ENCODE measurements at regions not wholly inside any gene's neighbourhood (a gene's known extent, or its start where the extent isn't known, plus 50 kb on each side); places are given as distances from the start of the nearest gene placed in this dataset.

DNA sequence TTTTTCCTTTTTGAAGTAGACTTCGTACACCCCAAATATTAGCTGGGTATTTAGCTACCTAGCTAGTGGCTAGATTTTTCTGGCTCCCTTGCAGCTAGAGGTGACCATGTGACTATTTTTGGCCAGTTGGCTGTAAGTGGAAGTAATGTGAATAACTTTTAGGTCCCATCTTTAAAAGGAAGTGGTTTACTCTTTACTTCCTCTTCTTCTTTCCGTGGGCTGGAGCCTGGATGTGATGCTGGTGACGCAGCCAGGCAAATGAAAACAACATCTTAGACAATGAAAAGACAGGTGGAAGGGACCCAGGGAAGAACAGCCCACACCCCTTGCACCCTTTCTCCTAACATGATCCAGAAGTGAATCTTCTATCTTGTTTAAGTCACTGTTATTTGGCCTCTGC, 245.5 kb downstream of the ATP23 start:
- H3K9me3 ChIP-seq (ENCODE audit: control insufficient read depth, insufficient read depth, low read depth, low read length), result no peaks in the 10 kb centered on the region
- TF ChIP-seq, protein P1, sequence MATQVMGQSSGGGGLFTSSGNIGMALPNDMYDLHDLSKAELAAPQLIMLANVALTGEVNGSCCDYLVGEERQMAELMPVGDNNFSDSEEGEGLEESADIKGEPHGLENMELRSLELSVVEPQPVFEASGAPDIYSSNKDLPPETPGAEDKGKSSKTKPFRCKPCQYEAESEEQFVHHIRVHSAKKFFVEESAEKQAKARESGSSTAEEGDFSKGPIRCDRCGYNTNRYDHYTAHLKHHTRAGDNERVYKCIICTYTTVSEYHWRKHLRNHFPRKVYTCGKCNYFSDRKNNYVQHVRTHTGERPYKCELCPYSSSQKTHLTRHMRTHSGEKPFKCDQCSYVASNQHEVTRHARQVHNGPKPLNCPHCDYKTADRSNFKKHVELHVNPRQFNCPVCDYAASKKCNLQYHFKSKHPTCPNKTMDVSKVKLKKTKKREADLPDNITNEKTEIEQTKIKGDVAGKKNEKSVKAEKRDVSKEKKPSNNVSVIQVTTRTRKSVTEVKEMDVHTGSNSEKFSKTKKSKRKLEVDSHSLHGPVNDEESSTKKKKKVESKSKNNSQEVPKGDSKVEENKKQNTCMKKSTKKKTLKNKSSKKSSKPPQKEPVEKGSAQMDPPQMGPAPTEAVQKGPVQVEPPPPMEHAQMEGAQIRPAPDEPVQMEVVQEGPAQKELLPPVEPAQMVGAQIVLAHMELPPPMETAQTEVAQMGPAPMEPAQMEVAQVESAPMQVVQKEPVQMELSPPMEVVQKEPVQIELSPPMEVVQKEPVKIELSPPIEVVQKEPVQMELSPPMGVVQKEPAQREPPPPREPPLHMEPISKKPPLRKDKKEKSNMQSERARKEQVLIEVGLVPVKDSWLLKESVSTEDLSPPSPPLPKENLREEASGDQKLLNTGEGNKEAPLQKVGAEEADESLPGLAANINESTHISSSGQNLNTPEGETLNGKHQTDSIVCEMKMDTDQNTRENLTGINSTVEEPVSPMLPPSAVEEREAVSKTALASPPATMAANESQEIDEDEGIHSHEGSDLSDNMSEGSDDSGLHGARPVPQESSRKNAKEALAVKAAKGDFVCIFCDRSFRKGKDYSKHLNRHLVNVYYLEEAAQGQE (IDR thresholded peaks at IDR 0.05; ENCODE audit: insufficient read depth in 1 of 2, low read depth in 2 of 2, low read length in 1 of 2), result no peak
- TF ChIP-seq, protein P2, sequence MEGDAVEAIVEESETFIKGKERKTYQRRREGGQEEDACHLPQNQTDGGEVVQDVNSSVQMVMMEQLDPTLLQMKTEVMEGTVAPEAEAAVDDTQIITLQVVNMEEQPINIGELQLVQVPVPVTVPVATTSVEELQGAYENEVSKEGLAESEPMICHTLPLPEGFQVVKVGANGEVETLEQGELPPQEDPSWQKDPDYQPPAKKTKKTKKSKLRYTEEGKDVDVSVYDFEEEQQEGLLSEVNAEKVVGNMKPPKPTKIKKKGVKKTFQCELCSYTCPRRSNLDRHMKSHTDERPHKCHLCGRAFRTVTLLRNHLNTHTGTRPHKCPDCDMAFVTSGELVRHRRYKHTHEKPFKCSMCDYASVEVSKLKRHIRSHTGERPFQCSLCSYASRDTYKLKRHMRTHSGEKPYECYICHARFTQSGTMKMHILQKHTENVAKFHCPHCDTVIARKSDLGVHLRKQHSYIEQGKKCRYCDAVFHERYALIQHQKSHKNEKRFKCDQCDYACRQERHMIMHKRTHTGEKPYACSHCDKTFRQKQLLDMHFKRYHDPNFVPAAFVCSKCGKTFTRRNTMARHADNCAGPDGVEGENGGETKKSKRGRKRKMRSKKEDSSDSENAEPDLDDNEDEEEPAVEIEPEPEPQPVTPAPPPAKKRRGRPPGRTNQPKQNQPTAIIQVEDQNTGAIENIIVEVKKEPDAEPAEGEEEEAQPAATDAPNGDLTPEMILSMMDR (IDR thresholded peaks at IDR 0.05), result no peak
- TF ChIP-seq POLR2AphosphoS5 (IDR thresholded peaks at IDR 0.05; ENCODE audit: low read depth, low read length) (no peak), TCF7L2 (IDR thresholded peaks at IDR 0.05; ENCODE audit: low read depth, low read length) (no peak), SIN3A (IDR thresholded peaks at IDR 0.05; ENCODE audit: borderline replicate concordance, insufficient read depth, low read depth, low read length) (no peak)
- ChIA-PET CTCF (no interaction called here), POLR2A (no interaction called here)
- H3K27ac ChIP-seq (ENCODE audit: low read length), result no peak overlapping the region
- BruUV-seq (replicated peaks), result no TSS peak
- DNase-seq (ENCODE audit: low read depth, low spot score) (no peak), ATAC-seq (no peak)
- no peaks in the 10 kb centered on the region for H3K4me1 ChIP-seq (ENCODE audit: control insufficient read depth, insufficient read depth, low read length)
- H3K36me3 ChIP-seq (ENCODE audit: control insufficient read depth, insufficient read depth, low read length), result no peaks in the 10 kb centered on the region
- H3K4me3 ChIP-seq (ENCODE audit: low read depth in 2 of 2, low read length in 2 of 2), result no peak overlapping the region
- in situ Hi-C loops (cut with HindIII; ENCODE audit: low pct_unique_long_range_greater_than_20kb, low sequenced_read_pairs) (no loop called here), intact Hi-C loops (cut with micrococcal nuclease; ENCODE audit: unreplicated experiment) (no loop called here)
- no peaks in the 10 kb centered on the region for H3K27me3 ChIP-seq (ENCODE audit: control insufficient read depth, insufficient read depth, low read length)

DNA sequence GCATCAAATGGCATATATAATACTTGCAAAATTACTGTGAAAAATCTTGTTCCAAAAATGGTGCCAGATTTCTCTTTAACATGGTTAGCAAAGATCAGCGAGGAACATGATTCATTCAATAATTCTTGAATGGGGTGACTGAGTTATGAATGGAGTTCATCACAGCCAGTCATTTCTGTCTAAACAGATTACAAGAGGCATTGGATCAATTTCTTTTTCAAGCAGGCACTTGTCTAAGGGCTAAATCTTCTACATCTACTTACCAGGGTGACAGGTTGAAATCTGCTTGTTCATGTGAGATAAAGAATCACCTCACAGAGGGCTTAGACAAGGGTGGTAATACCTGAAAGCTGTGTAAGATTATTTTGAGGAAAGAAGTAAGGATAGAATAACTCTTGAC, 247.7 kb downstream of the ATP23 start:
- CTCF ChIA-PET, result no interaction called here
- TF ChIP-seq, protein P1 (IDR thresholded peaks at IDR 0.05; ENCODE audit: insufficient read depth in 1 of 2, low read depth in 2 of 2, low read length in 1 of 2), result no peak
- TF ChIP-seq TCF7L2 (IDR thresholded peaks at IDR 0.05; ENCODE audit: low read depth, low read length) (no peak), SIN3A (IDR thresholded peaks at IDR 0.05; ENCODE audit: borderline replicate concordance, insufficient read depth, low read depth, low read length) (no peak), POLR2AphosphoS5 (IDR thresholded peaks at IDR 0.05; ENCODE audit: low read depth, low read length) (no peak)
- TF ChIP-seq, protein P2 (IDR thresholded peaks at IDR 0.05), result no peak
- no peaks in the 10 kb centered on the region for H3K36me3 ChIP-seq (ENCODE audit: control insufficient read depth, insufficient read depth, low read length)
- no TSS peak for BruUV-seq (replicated peaks)
- no peak for DNase-seq (ENCODE audit: low read depth, low spot score)
- no peak for ATAC-seq
- in situ Hi-C loops (cut with HindIII; ENCODE audit: low pct_unique_long_range_greater_than_20kb, low sequenced_read_pairs) (no loop called here), intact Hi-C loops (cut with micrococcal nuclease; ENCODE audit: unreplicated experiment) (no loop called here)
- H3K4me1 ChIP-seq (ENCODE audit: control insufficient read depth, insufficient read depth, low read length), result no peaks in the 10 kb centered on the region
- H3K9me3 ChIP-seq (ENCODE audit: control insufficient read depth, insufficient read depth, low read depth, low read length), result no peaks in the 10 kb centered on the region
- no peaks in the 10 kb centered on the region for H3K27me3 ChIP-seq (ENCODE audit: control insufficient read depth, insufficient read depth, low read length)
- no peak overlapping the region for H3K27ac ChIP-seq (ENCODE audit: low read length)
- POLR2A ChIA-PET, result no interaction called here
- H3K4me3 ChIP-seq (ENCODE audit: low read depth in 2 of 2, low read length in 2 of 2), result no peak overlapping the region

Data from Panc1 (cell line).